Cardiac fibroblast (primary cell): ENCODE measurements at regions not wholly inside any gene's neighbourhood (a gene's known extent, or its start where the extent isn't known, plus 50 kb on each side); places are given as distances from the start of the nearest gene placed in this dataset.
A peak's percentile ranks its signal among the peaks of the same experiment; 100 is the strongest.

Experiments
- DNase-seq, 2 donors: peaks; one replicate each; pipeline versions ENCODE4 v3.0.0 to v3.0.0-alpha.2; 2010; ENCODE audit warnings: low read depth in 2 of 2
- H3K4me3 ChIP-seq, 2 donors: replicated peaks in 1 of 2; 1 replicate in 1 of 2; 2 replicates in 1 of 2; pipeline ENCODE4 v1.5.1; 2011; ENCODE audit warnings: low read depth in 2 of 2, low read length in 2 of 2, mild to moderate bottlenecking in 2 of 2, moderate library complexity in 1 of 2
- TF ChIP-seq, protein P1 (sequence below): IDR thresholded peaks from one replicate; pipeline ENCODE4 v1.5.1; 2011; ENCODE audit warnings: low read depth, mild to moderate bottlenecking, low read length, inconsistent platforms

DNA sequence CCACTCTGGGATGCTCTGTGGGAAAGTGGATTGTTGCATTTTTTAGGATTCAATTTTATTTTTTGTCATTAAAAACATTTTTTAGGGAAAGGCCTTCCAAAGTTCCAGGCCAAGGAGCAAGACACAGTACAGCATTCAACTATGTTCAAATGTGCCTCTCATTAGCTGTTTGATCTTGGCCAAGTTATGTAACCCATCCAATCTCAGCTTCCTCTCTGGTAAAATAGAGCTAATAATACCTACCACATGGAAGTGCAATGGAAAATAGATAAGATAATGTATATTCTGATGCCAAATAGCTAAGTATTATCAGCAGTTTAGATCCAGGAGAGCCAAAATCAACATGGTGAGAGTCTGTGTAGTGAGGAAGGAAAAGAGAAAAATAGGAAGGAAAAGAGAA, 220.3 kb upstream of the SESN3 start:
- TF ChIP-seq, protein P1, sequence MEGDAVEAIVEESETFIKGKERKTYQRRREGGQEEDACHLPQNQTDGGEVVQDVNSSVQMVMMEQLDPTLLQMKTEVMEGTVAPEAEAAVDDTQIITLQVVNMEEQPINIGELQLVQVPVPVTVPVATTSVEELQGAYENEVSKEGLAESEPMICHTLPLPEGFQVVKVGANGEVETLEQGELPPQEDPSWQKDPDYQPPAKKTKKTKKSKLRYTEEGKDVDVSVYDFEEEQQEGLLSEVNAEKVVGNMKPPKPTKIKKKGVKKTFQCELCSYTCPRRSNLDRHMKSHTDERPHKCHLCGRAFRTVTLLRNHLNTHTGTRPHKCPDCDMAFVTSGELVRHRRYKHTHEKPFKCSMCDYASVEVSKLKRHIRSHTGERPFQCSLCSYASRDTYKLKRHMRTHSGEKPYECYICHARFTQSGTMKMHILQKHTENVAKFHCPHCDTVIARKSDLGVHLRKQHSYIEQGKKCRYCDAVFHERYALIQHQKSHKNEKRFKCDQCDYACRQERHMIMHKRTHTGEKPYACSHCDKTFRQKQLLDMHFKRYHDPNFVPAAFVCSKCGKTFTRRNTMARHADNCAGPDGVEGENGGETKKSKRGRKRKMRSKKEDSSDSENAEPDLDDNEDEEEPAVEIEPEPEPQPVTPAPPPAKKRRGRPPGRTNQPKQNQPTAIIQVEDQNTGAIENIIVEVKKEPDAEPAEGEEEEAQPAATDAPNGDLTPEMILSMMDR, result no peak
- peak in 1 of 2 donors; percentile 50 for DNase-seq
- H3K4me3 ChIP-seq, result no peak overlapping the region

DNA sequence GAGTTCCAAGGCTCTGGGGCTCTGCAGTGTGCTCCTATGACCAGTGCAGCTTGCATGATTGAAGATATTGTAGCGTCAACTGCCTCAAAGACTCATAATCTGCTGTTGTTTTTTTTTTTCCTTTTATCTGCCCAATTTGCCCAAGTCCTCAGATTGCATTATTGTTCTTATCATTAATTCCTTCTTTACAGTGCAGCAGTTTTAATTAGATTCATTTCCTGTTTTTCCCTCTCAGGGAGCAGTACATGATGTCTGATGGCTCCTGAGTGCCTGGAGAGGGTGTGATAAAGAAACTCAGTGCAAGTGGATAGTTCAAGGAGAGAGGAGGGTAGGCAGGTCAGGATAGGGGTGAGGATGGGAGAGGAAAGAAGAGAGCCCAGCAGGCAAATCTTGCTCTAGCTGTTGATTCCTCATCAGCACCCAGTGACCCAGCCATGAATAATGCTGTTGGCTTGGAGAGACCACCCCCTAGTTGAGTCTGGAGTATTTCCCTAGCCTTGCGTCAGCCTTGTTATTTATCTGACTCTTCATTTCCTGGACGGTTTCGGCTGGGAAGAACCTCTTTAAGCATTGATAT, 219.6 kb upstream of the SESN3 start:
- TF ChIP-seq, protein P1, result no peak
- peak; percentile 80 to 82 for DNase-seq

DNA sequence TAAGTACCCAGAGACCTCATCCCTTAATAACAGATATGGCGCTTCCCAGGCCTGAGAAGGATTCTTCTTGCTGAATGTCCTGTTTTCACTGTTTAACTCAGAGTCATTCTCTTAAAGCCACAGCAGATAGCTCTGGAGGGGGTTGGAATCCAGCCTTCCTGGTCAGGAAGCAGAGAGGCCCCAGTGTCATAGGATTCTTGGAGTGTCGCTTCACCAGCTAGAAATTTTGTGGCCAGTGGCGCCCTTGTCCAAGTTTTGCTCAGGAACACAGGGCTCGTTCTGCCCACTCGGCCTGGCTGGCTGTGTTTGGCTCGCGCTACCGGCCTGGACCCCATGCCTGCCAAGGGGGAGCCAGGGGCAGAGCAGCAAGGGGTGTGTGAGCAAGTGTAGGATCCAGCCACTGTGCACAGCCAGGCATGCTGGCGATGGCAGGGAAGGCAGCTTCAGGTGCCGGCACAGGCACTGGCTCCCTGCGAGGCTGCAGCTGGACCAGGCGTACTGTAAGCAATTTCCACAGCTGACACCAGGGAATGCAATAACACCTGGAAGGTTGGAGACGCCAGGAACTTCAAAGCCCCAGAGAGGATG, 214.8 kb upstream of the SESN3 start:
- DNase-seq, result no peak
- TF ChIP-seq, protein P1, result no peak
- H3K4me3 ChIP-seq, result no peak overlapping the region

More for the DNA sequence above, 219.6 kb upstream of the SESN3 start:
- no peak overlapping the region for H3K4me3 ChIP-seq

DNA sequence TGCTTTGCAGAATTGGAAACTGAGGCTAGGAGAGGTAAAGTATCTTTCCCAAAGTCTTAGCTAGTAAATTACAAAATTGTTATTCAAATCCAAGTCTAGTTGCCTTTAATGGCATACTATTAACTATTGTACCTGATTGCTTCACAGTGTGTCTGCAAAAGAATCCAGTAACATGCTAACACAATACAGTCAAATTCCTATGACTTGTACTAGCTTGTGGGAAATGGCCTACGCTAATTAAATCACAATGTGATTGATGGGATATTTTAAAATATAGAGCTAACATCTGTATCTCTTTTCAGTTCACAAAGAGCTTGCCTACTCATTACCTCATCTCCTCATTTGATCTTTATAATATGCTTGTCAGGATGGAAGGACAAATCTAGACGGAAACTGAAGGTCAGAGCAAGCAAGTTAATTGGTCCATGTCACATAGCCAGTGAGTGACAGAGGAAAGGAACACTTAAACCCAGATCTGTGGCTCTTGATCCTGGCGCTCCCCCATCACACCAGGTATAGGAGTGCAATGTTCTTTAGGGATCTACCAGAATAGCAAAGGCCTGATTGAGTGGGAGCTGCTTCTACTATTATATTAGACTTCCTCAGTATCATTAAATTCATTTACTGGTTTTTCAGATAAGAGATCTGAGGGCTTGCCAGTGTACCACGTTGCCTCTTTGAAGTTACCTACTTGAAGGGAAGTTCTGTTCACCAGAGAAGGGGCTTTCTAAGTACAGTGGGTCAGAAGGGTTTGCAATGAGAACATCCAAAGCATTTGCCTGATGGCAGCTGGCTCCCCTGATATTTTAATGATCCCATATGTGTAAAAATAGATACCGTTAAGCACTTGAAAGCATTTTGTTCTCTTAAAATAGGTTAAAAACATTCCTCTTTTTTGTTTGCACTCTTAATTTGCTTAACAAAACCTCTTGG, 213.6 kb upstream of the SESN3 start:
- TF ChIP-seq, protein P1, result no peak
- H3K4me3 ChIP-seq, result no peak overlapping the region
- DNase-seq, result no peak

DNA sequence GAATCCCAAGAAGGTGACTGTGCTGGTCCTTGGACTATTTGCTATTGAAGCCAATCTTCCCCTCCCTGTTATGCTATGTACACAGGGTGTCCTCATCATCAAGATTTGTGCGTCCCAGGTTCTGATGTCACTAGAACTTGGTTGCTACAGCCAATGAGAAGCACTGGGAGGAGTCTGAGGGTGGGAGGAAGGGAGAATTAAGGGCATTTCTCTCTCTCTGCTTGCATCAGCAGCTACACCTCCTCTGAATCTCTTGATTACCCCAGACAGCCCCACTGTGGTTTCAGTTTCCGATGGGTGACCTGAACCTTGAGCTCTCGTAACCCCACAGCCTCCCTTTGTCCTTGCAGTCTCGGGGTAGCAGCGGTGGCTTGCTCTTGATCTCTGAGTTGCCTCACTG, 212.4 kb upstream of the SESN3 start:
- TF ChIP-seq, protein P1, result no peak
- H3K4me3 ChIP-seq, result no peak overlapping the region
- DNase-seq, result no peak

DNA sequence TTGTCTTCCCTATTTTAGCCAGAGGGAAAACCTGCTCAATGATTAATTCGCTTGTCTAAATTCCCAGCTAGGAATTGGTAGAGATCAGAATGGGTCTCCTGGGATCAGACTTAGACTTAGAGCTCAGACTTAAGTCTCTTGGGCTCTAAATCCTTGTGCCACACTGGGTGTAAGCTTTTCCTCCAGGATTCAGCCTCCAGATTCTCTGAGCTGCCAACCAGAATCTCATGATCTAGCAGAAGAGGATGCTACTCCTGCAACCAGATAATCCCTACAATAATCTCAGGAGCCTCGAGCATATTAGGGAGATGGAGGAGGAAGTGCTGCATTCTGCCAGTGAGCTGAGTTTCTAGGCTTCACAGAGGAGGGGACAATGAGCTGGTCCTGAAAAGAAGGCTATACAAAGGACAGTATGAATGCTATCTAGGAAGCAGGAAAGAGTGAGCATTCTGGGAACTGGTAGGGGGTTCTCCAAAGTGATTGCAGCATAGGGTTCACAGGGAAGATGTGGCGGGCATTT, 211.6 kb upstream of the SESN3 start:
- H3K4me3 ChIP-seq, result no peak overlapping the region
- TF ChIP-seq, protein P1, result no peak
- DNase-seq, result no peak
